Right kidney (tissue), 1 donor: ENCODE measurements at regions not wholly inside any gene's neighbourhood (a gene's known extent, or its start where the extent isn't known, plus 50 kb on each side); places are given as distances from the start of the nearest gene placed in this dataset.
A peak's percentile ranks its signal among the peaks of the same experiment; 100 is the strongest.
"Not testable (repeated sequence)": the region's sequence is repeated elsewhere in the genome, so short reads cannot be mapped to it uniquely, and the experiment has no call there.

Experiments used
- DNase-seq: peaks from one replicate; pipeline ENCODE4 v3.0.0-alpha.2; 2016

DNA sequence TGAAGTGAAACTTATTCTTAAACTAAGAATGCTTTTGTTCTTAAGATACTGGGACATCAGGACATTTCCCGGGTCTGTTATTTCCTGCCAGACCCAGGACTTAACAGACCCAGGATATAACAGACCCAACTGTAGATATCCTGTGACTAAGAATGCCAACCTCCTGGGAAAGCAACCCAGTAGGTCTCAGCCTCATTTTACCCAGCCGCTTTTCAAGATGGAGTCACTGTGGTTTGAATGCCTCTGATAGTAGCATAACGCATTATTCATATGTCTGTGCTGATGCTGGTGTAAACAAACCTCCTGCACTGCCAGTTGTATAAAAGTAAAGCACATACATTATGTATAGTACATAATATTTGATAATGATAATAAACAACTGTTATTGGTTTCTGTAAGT is 185.8 kb upstream of the GPRIN3 start:
- DNase-seq: no peak

DNA sequence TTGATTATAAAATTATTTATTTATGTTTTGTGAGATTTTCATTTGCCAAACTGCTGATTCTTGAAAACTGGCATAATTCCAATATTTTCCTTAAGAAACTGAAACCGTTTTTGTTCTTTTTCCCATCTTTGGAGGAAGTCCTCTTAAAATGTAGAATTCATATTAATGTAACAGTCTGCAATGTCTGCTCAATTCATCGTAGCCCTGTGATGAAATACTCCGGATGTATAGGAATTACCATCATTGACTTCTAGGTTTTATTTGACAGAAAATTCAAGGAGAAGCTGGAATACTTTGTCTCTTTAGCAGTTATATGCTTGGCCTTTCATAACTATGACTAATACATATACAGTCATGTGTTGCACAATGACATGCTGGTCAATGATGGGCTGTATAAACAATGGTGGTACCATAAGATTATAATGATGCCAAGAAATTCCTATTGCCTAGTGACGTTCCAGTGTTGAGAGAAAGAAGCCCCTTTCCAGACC is 185.0 kb upstream of the GPRIN3 start:
- DNase-seq: no peak

DNA sequence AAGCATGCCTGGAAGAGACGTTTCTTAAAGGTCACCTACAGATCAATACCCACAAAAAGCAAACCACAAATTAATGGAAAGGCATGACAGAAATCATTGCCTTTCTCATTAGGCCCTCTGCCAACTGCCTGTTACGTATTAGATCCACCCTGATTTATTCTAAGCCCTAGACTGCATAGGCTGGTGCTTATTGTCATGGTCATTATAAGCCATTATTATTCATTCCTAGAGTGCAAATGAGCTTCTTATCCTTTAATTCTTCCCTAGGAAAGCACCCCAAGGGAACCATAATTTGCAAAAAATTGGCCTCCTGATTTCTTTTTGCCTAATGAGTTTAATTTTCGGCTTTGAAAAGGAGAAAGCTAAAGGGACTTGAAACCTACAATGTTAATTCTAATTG is 184.2 kb upstream of the GPRIN3 start:
- DNase-seq: no peak

DNA sequence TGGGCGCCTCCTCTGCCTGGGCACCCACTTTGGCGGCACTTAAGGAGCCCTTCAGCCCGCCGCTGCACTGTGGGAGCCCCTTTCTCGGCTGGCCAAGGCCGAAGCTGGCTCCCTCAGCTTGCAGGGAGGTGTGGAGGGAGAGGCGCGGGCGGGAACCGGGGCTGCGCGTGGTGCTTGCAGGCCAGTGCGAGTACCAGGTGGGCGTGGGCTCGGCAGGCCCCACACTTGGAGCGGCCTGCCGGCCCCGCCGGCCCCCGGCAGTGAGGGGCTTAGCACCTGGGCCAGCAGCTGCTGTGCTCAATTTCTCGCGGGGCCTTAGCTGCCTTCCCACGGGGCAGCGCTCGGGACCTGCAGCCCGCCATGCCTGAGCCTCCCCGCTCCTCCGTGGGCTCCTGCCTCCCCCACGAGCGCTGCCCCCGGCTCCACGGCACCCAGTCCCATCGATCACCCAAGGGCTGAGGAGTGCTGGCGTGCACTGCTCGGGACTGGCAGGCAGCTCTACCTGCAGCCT is 182.4 kb upstream of the GPRIN3 start:
- DNase-seq: not testable (repeated sequence)

GRCh38 chr4:89489338-89489771 is 181.8 kb upstream of the GPRIN3 start:
- peak; percentile 16 for DNase-seq

DNA sequence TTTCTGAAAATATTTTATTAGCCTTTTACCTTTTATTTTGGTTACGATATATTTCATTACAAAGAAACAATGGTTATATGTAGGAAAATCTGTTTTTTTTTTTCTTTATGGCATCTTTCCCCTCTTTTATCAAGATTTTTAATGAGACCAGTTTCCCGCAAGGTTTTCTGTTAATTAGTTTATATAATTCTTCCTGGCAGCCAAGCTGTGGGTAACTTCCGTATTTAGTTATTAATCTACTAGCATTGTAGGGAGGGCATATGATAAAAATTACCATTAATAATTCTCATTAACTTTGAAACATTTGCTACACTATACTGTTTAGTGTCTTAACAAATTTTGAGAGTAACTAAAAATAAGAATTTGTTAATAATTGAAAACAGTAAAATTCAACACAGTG is 181.1 kb upstream of the GPRIN3 start:
- no peak for DNase-seq

DNA sequence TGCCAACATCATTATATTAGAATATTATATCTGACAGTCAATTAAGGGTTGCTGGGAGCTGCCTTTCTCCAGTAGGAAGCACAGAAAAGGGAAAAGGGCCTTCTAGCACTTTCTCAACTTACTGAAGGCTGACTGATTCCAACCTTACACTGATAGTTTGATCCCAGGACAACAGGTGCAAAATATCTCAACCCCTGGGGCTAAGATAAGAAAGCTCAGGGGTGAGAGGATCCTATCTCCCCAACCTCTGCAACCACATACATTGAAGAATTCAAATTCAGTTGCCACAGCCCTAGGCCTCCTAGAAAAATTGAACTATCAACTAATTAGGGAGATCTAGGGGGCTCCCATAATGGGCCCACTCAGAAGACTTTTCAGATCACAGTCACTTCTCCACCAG is 179.1 kb upstream of the GPRIN3 start:
- DNase-seq: no peak

DNA sequence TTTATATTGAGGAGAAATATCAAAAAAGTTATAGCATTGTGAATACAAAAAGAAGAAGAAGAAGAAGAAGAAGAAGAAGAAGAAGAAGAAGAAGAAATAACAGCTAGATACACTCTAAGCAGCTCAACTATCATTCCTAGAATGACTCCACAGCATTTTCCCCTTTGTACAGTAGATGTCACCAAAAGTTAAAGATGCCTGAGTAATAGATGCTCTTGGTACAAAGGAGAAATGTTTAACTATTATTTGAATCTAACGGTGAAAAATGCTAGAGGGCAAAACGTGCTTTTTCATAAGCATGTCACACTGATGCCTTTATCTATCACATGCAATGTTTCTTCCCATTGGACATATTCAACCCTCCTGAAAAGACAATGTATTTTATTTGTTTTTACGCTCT is 178.4 kb upstream of the GPRIN3 start:
- DNase-seq: no peak

GRCh38 chr4:89483833-89484232 is 176.2 kb upstream of the GPRIN3 start:
- no peak for DNase-seq

GRCh38 chr4:89482926-89483595 is 175.5 kb upstream of the GPRIN3 start:
- DNase-seq: no peak

DNA sequence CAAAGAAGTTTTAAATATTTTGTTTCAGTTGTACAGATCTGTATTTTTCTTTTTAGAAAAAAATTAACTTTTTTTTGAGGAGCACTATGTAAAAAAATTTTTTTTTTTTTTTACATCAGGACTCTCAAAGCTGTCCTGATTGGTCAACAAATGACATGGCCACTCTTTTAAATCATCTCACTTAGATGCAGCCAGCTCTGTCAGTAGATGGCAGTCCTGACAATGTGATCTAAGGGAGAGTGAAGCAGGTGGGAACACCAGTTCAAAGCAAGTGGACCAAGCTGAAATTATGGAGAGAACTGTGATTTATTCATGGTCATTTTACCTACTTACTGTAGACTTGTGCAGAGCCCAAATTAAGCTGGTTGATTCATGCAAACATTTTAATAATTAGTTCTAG is 174.7 kb upstream of the GPRIN3 start:
- DNase-seq: no peak

DNA sequence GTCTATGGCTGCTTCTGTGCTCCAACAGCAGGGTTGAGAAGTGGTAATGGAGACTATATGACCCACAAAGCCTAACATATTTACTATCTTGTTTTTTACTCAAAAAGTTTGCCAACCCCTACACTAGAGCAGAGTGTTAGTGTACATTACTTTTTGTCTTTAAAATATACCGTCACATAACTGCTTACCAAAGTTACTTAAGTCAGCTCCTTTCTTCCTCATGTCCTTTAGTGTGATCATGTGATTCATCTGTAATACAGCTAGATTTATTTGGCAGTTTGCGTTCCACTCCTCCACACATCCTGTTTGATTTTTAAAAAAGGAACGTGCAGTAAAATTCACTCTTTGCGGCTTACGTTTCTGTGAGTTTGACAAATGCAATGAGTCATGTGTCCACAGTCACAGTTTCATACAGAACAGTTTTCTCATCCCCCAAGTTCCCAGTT is 162.4 kb upstream of the GPRIN3 start:
- no peak for DNase-seq

DNA sequence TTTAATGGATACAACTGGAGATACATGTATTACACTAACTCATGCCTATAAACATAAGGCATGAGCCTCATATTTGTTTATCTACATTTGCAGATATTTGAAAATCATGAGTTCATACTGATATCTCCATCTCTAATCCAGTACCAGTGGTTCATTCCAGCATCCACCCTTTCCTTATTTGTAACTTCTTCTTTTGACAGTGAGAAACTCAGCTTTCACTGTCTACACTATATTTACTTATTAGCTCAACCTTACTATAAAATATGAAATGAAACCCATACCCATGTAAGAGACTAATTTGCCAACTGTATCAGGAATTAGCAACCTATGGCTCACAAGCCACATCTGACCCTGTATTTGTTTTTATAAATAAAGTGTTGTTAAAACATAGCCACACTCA is 161.9 kb upstream of the GPRIN3 start:
- DNase-seq: no peak

DNA sequence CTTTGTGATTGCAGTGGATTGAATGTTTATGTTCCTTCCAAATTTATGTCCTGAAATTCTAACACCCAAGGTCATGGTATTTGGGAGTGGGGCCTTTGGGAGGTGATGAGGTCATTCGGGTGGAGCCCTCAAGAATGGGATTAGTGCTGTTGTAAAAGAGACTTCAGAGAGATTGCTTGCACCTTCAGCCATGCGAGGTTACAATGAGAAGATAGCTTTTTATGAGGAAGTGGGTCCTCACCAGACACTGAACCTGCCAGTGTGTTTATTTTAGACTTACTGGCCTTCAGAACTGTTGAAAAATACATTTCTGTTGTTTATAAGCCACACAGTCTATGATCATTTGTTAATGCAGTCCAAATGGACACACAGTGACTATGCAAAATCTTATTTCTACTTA is 161.0 kb upstream of the GPRIN3 start:
- DNase-seq: no peak

GRCh38 chr4:89463341-89463740 is 155.7 kb upstream of the GPRIN3 start:
- DNase-seq: no peak

- DNase-seq: no peak
Measured at GRCh38 chr4:89447543-89447942, 139.9 kb upstream of the GPRIN3 start.

DNA sequence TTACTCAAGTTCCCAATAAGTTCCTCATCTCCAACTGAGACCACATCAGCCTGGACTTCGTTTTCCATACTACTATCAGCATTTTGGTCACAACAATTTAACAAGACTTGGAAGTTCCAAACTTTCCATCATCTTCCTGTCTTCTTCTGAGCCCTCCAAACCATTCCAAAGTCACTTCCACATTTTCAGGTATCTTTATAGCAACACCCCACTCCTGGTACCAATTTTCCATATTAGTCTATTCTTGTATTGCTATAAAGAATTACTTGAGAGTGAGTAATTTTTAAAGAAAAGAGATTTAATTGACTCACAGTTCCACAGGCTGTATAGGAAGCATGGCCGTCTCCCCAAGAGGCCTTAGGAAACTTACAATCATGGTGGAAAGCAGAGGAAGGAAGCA is 138.6 kb upstream of the GPRIN3 start:
- no peak for DNase-seq

- DNase-seq: no peak
Measured at GRCh38 chr4:89439533-89439932, 131.9 kb upstream of the GPRIN3 start.

DNA sequence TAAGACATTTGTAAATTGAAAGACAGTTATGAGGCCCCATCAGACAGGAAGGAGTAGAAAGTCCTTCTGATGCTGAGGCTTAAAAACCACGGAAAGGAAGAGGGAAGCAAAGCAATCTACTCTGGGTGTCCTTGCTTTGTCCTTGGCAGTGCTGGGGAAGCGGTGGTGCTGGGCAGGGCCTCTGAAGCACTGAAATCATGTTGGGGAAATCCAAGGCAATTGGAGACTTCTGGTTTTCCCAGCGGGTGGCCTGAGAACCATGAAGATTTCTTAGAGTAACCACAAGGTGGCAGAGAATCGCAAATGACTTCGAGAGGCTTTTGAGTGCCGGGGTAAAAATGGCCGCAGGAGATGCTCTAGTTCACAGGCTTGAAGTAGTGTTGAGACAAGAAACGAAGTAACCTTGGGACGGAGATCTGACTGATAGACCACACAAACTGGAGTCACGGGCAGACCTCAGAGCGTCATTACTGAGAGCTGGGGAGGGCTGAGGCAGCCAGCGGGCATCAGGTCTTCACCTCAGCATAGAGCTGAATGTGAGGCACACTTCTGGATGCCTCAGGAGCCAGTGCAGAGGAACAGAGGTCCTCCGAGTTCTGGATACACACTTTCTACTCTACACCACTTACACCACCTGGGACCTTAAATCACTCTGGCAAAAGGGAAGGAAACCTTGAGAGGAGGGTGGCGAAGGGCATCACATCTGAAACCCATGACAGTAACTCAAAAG is 130.7 kb upstream of the GPRIN3 start:
- DNase-seq: peak; percentile 2

- DNase-seq: no peak
Measured at GRCh38 chr4:89434364-89434988, 126.9 kb upstream of the GPRIN3 start.

GRCh38 chr4:89427782-89428181 is 120.2 kb upstream of the GPRIN3 start:
- DNase-seq: no peak

DNA sequence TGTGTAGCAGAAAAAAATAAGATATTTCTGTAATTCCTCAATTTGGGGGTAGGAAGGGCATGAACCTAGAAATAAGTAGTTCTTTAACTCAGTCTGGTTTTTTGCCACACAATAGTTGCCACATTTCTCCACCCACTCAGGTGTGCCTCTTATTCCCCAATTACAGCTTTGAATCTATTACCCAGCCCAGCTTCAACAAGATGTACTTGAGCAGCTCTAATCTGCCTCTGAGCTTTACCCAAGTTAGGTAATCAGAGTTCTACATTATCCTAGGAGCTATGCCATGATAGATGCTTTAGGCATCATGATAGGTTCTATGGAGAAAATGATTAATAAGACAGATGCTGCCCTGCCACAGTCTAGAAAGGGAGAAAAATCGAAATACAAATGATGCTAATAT is 117.4 kb upstream of the GPRIN3 start:
- no peak for DNase-seq

- DNase-seq: no peak
Measured at GRCh38 chr4:89422441-89422990, 114.9 kb upstream of the GPRIN3 start.
